HepG2 (cell line): ENCODE measurements at regions not wholly inside any gene's neighbourhood (a gene's known extent, or its start where the extent isn't known, plus 50 kb on each side); places are given as distances from the start of the nearest gene placed in this dataset.

ENCODE experiments used
- ATAC-seq: fragments of 200-7000 bp; cut with Tn5 transposase; 3 replicates; pipeline ENCODE4 v1.9.1; 2020; ENCODE audit warnings: mild to moderate bottlenecking, moderate library complexity
- BruUV-seq: library from RNA; stranded (reverse); fragments of 400-500 nt; replicated peaks from 2 replicates; lab custom pipeline; 2021; lab: Mats Ljungman, UMichigan
- CTCF ChIA-PET: fragments of 300-600 bp; formaldehyde crosslinking; extraction: SDS; loops from one replicate; lab custom pipeline; 2021; ENCODE audit warnings: low total read pairs, inconsistent platforms, low intra/inter-chr PET ratio; lab: Yijun Ruan, JAX
- POLR2A ChIA-PET: fragments of 350-600 bp; sonication (Branson Sonifier 250); formaldehyde crosslinking; loops from one replicate; lab custom pipeline; 2020; ENCODE audit warnings: antibody characterized with exemption, inconsistent platforms; lab: Yijun Ruan, JAX
- DNase-seq: peaks from one replicate; pipeline ENCODE4 v3.0.0-alpha.2; 2015; ENCODE audit warnings: low spot score
- FAIRE-seq: peaks from 3 replicates; lab custom pipeline; 2011; peaks lifted over from hg19 to GRCh38; lab: Jason Lieb, UNC
- H2AFZ ChIP-seq: one replicate; pipeline ENCODE4 v1.6.1; 2011; ENCODE audit warnings: low read length, inconsistent platforms
- H3K27ac ChIP-seq: fragments of 300-600 bp; 3 replicates; pipeline ENCODE4 v1.8.0; 2011; ENCODE audit warnings: mixed run types, mild to moderate bottlenecking, mixed read lengths, low read length, inconsistent platforms; ENCODE audit not compliant: insufficient read depth; ENCODE audit errors: extremely low read length
- H3K27me3 ChIP-seq, 2 experiments: fragments of 200-600 bp in 1 of 2; 2 replicates in 1 of 2; 3 replicates in 1 of 2; pipeline versions ENCODE4 v1.6.0 to v1.8.0; 2011; ENCODE audit warnings: low read length in 2 of 2, mild to moderate bottlenecking in 2 of 2, moderate library complexity in 2 of 2, inconsistent platforms in 1 of 2; ENCODE audit not compliant: insufficient read depth in 2 of 2, control insufficient read depth in 1 of 2
- H3K36me3 ChIP-seq, 2 experiments: fragments of 200-600 bp in 1 of 2; replicated peaks in 1 of 2; 2 replicates in 1 of 2; 3 replicates in 1 of 2; pipeline versions ENCODE4 v1.5.1 to v1.8.0; 2011; ENCODE audit warnings: low read length in 2 of 2, inconsistent platforms in 1 of 2; ENCODE audit not compliant: insufficient read depth in 2 of 2, control insufficient read depth in 1 of 2
- H3K4me1 ChIP-seq: 2 replicates; pipeline ENCODE4 v1.5.1; 2012; ENCODE audit warnings: low read length, inconsistent platforms; ENCODE audit not compliant: insufficient read depth
- H3K4me2 ChIP-seq: 2 replicates; pipeline ENCODE4 v1.6.0; 2011; ENCODE audit warnings: low read depth, low read length, inconsistent platforms
- H3K4me3 ChIP-seq, 3 experiments: fragments of 200-600 bp in 1 of 3; sonication (generic), shearing (Covaris generic) in 1 of 3; replicated peaks in 1 of 3; 2 replicates each; pipeline ENCODE4 v1.5.1; 2011 to 2016; ENCODE audit warnings: low read length in 3 of 3, inconsistent platforms in 2 of 3, low read depth in 2 of 3, mild to moderate bottlenecking in 2 of 3, control low read depth in 1 of 3, mixed read lengths in 1 of 3; ENCODE audit not compliant: insufficient read depth in 1 of 3
- H3K79me2 ChIP-seq: one replicate; pipeline ENCODE4 v1.6.1; 2011; ENCODE audit warnings: low read length, inconsistent platforms; ENCODE audit not compliant: insufficient read depth
- H3K9ac ChIP-seq: 2 replicates; pipeline ENCODE4 v1.6.0; 2011; ENCODE audit warnings: mild to moderate bottlenecking, low read depth, low read length, inconsistent platforms; ENCODE audit not compliant: insufficient read depth
- H3K9me3 ChIP-seq: 2 replicates; pipeline ENCODE4 v1.5.1; 2012; ENCODE audit warnings: mild to moderate bottlenecking, low read length
- H4K20me1 ChIP-seq: 2 replicates; pipeline ENCODE4 v1.6.0; 2011; ENCODE audit warnings: inconsistent platforms, mild to moderate bottlenecking, low read length, moderate library complexity; ENCODE audit not compliant: insufficient read depth
- ARHGAP35 ChIP-seq: sonication (generic); formaldehyde crosslinking; IDR thresholded peaks from 2 replicates; pipeline ENCODE4 v1.9.0; 2022; ENCODE audit warnings: mild to moderate bottlenecking, inconsistent platforms, moderate library complexity, missing genetic modification reagents, borderline replicate concordance
- CC2D1A ChIP-seq: sonication (generic); formaldehyde crosslinking; IDR thresholded peaks from 2 replicates; pipeline ENCODE4 v1.8.1; 2023; ENCODE audit warnings: mild to moderate bottlenecking, missing genetic modification reagents
- CENPX ChIP-seq: sonication (generic); formaldehyde crosslinking; IDR thresholded peaks from 2 replicates; pipeline ENCODE4 v1.9.0; 2021; ENCODE audit warnings: mild to moderate bottlenecking, missing genetic modification reagents, moderate library complexity
- CTCF ChIP-seq: sonication (generic); formaldehyde crosslinking; IDR thresholded peaks from 2 replicates; pipeline ENCODE4 v1.5.0; 2020; ENCODE audit warnings: mild to moderate bottlenecking, missing genetic modification reagents, moderate library complexity
- EHMT2 ChIP-seq: fragments of 200-600 bp; sonication (generic); IDR thresholded peaks from 2 replicates; pipeline ENCODE4 v1.7.0; 2017; ENCODE audit warnings: antibody characterized with exemption, low read depth, low read length, borderline replicate concordance
- NFIC ChIP-seq: IDR thresholded peaks from 2 replicates; pipeline ENCODE4 v1.6.1; 2012; ENCODE audit warnings: mild to moderate bottlenecking, low read length, inconsistent platforms
- RERE ChIP-seq: IDR thresholded peaks from 2 replicates; pipeline ENCODE4 v1.6.1; 2016; ENCODE audit warnings: low read depth, missing genetic modification reagents, missing compliant biosample characterization
- SSRP1 ChIP-seq: IDR thresholded peaks from 2 replicates; pipeline ENCODE4 v1.6.1; 2016; ENCODE audit warnings: control low read depth
- ZFP1 ChIP-seq: IDR thresholded peaks from 2 replicates; pipeline ENCODE4 v1.6.1; 2016
- ZNF17 ChIP-seq: sonication (generic); formaldehyde crosslinking; IDR thresholded peaks from 2 replicates; pipeline ENCODE4 v1.5.0; 2020; ENCODE audit warnings: mild to moderate bottlenecking, missing genetic modification reagents
- ZNF460 ChIP-seq: sonication (generic); formaldehyde crosslinking; IDR thresholded peaks from 2 replicates; pipeline ENCODE4 v1.5.1; 2020; ENCODE audit warnings: missing genetic modification reagents, mild to moderate bottlenecking, borderline replicate concordance
- ZNF501 ChIP-seq: sonication (generic); formaldehyde crosslinking; IDR thresholded peaks from 2 replicates; pipeline ENCODE4 v1.5.1; 2020; ENCODE audit warnings: mild to moderate bottlenecking, moderate library complexity, missing genetic modification reagents
- ZNF598 ChIP-seq: sonication (generic); formaldehyde crosslinking; IDR thresholded peaks from 2 replicates; pipeline ENCODE4 v1.5.1; 2020; ENCODE audit warnings: mild to moderate bottlenecking, missing genetic modification reagents, borderline replicate concordance
- ZNF616 ChIP-seq: sonication (generic); formaldehyde crosslinking; IDR thresholded peaks from 2 replicates; pipeline ENCODE4 v1.5.0; 2020; ENCODE audit warnings: low read depth, mild to moderate bottlenecking, missing genetic modification reagents
- WGBS: methylation state at CpG from one replicate; pipeline ENCODE4 v1.1.6; 2017; ENCODE audit warnings: low lambda C conversion rate; 5-methylcytosine and 5-hydroxymethylcytosine counted together
- in situ Hi-C: cut with HindIII; loops from 2 replicates; pipeline ENCODE4 v1.10.0; 2017; ENCODE audit warnings: low pct_unique_long_range_greater_than_20kb; ENCODE audit not compliant: extremely low pct_ligation_motif_present
- intact Hi-C: fragments of 100-400 bp; cut with micrococcal nuclease; formaldehyde crosslinking; loops from one replicate; pipeline ENCODE4 v1.10.0; 2022; ENCODE audit not compliant: unreplicated experiment

GRCh38 chr6:142675517-142675916, 269.5 kb downstream of the HIVEP2 start:
- DNase-seq = no peak
- Histone ChIP-seq H2AFZ (no peak overlapping the region), H3K4me3 (no peak overlapping the region), H4K20me1 (no peaks in the 10 kb centered on the region), H3K27ac (no peak overlapping the region), H3K79me2 (no peaks in the 10 kb centered on the region), H3K9ac (no peak overlapping the region)
- no TSS peak for BruUV-seq
- WGBS = 65% methylated on average over 2 of the region's 5 CpGs
- POLR2A ChIA-PET = no interaction called here
- CTCF ChIA-PET = no interaction called here
- TF ChIP-seq RERE (CRISPR knock-in tag) (no peak), NFIC (no peak), ZFP1 (CRISPR knock-in tag) (no peak), CC2D1A (CRISPR knock-in tag) (no peak), ARHGAP35 (CRISPR knock-in tag) (no peak), ZNF598 (CRISPR knock-in tag) (no peak), ZNF501 (CRISPR knock-in tag) (no peak), ZNF460 (no peak), SSRP1 (CRISPR knock-in tag) (no peak), ZNF17 (CRISPR knock-in tag) (no peak), ZNF616 (CRISPR knock-in tag) (no peak), EHMT2 (no peak), CTCF (CRISPR knock-in tag) (no peak), CENPX (CRISPR knock-in tag) (no peak)
- TF ChIP-seq, all 625 proteins: peak for 0
- H3K27me3 ChIP-seq = peaks cover 0 to 32% of the 10 kb centered on the region in 2 experiments; a peak in 3 of 5 replicates
- in situ Hi-C loops = no loop called here
- H3K4me1 ChIP-seq = no peaks in the 10 kb centered on the region
- H3K4me2 ChIP-seq = no peak overlapping the region
- intact Hi-C loops = no loop called here
- no peaks in the 10 kb centered on the region for H3K9me3 ChIP-seq
- FAIRE-seq (no peak), ATAC-seq (no peak)
- no peaks in the 10 kb centered on the region for H3K36me3 ChIP-seq
